Uterus (tissue), 3 donors: ENCODE measurements at regions not wholly inside any gene's neighbourhood (a gene's known extent, or its start where the extent isn't known, plus 50 kb on each side); places are given as distances from the start of the nearest gene placed in this dataset.

Experiments used
- DNase-seq, 2 donors: peaks; one replicate each; pipeline ENCODE4 v3.0.0-alpha.2; 2019 to 2020
- H3K27ac ChIP-seq, 2 donors: fragments of 200-600 bp; sonication (generic); 1 replicate in 1 of 2; 2 replicates in 1 of 2; pipeline ENCODE4 v1.5.1; 2016 to 2018
- H3K27me3 ChIP-seq, 2 donors: fragments of 200-600 bp; sonication (generic); one replicate each; pipeline ENCODE4 v1.5.1; 2018 to 2019; ENCODE audit warnings: control low read depth in 1 of 2
- H3K36me3 ChIP-seq, 2 donors: fragments of 200-600 bp; sonication (generic); one replicate each; pipeline ENCODE4 v1.5.1; 2019; ENCODE audit warnings: control low read depth in 1 of 2
- H3K4me1 ChIP-seq, 2 donors: fragments of 200-600 bp; sonication (generic); one replicate each; pipeline ENCODE4 v1.5.1; 2018 to 2019; ENCODE audit warnings: control low read depth in 1 of 2
- H3K4me3 ChIP-seq, 2 donors: fragments of 200-600 bp; sonication (generic); 1 replicate in 1 of 2; 2 replicates in 1 of 2; pipeline ENCODE4 v1.5.1; 2018 to 2019; ENCODE audit warnings: mild to moderate bottlenecking in 1 of 2
- H3K9me3 ChIP-seq, 2 donors: fragments of 200-600 bp; sonication (generic); one replicate each; pipeline ENCODE4 v1.5.1; 2019; ENCODE audit warnings: control low read depth in 1 of 2
- CTCF ChIP-seq, 4 experiments: fragments of 200-600 bp in 2 of 4; fragments of 450-650 bp in 2 of 4; sonication (generic) in 2 of 4; IDR thresholded peaks; one replicate each; pipeline ENCODE4 v1.5.1; 2016 to 2019; ENCODE audit warnings: antibody characterized with exemption in 4 of 4, mild to moderate bottlenecking in 2 of 4, moderate library complexity in 1 of 4
- POLR2A ChIP-seq, 2 donors: fragments of 450-650 bp; IDR thresholded peaks; one replicate each; pipeline ENCODE4 v1.6.1; 2016; ENCODE audit warnings: antibody characterized with exemption in 2 of 2, mild to moderate bottlenecking in 1 of 2, moderate library complexity in 1 of 2
- intact Hi-C: fragments of 100-400 bp; cut with DNase I; formaldehyde crosslinking; loops from one replicate; pipeline ENCODE4 v1.15.1; 2023; ENCODE audit warnings: low total_unique reads
- donor health status: DM: yes; HTN: yes; CAD: no.

GRCh38 chr5:155113888-155114287 lies 100.3 kb downstream of the KIF4B start:
- Histone ChIP-seq H3K36me3 (no peaks in the 10 kb centered on the region), H3K4me3 (no peak overlapping the region), H3K27ac (no peak overlapping the region), H3K9me3 (no peaks in the 10 kb centered on the region), H3K4me1 (no peaks in the 10 kb centered on the region), H3K27me3 (no peaks in the 10 kb centered on the region)
- intact Hi-C loops: no loop called here
- no peak for TF ChIP-seq CTCF (IDR thresholded peaks at IDR 0.05)
- TF ChIP-seq POLR2A (IDR thresholded peaks at IDR 0.05): no peak
- no peak for DNase-seq

GRCh38 chr5:155114655-155115054 lies 101.1 kb downstream of the KIF4B start:
- H3K36me3 ChIP-seq: no peaks in the 10 kb centered on the region
- DNase-seq: no peak
- no peaks in the 10 kb centered on the region for H3K4me1 ChIP-seq
- H3K27ac ChIP-seq: no peak overlapping the region
- intact Hi-C loops: no loop called here
- no peaks in the 10 kb centered on the region for H3K9me3 ChIP-seq
- TF ChIP-seq CTCF (IDR thresholded peaks at IDR 0.05): no peak
- no peak for TF ChIP-seq POLR2A (IDR thresholded peaks at IDR 0.05)
- H3K27me3 ChIP-seq: no peaks in the 10 kb centered on the region
- H3K4me3 ChIP-seq: no peak overlapping the region

GRCh38 chr5:155116456-155117251 lies 103.1 kb downstream of the KIF4B start:
- H3K36me3 ChIP-seq: no peaks in the 10 kb centered on the region
- no peak overlapping the region for H3K27ac ChIP-seq
- no peak overlapping the region for H3K4me3 ChIP-seq
- H3K27me3 ChIP-seq: no peaks in the 10 kb centered on the region
- H3K4me1 ChIP-seq: no peaks in the 10 kb centered on the region
- intact Hi-C loops: no loop called here
- DNase-seq: no peak
- H3K9me3 ChIP-seq: no peaks in the 10 kb centered on the region
- TF ChIP-seq POLR2A (IDR thresholded peaks at IDR 0.05): no peak

- Histone ChIP-seq H3K36me3 (no peaks in the 10 kb centered on the region), H3K27ac (no peak overlapping the region), H3K9me3 (no peaks in the 10 kb centered on the region), H3K27me3 (no peaks in the 10 kb centered on the region), H3K4me1 (no peaks in the 10 kb centered on the region), H3K4me3 (no peak overlapping the region)
- no peak for TF ChIP-seq POLR2A (IDR thresholded peaks at IDR 0.05)
- TF ChIP-seq CTCF (IDR thresholded peaks at IDR 0.05): no peak
- no peak for DNase-seq
- intact Hi-C loops: no loop called here
These were observed 112.1 kb downstream of the KIF4B start for GRCh38 chr5:155125551-155126095.

- no peak overlapping the region for H3K4me3 ChIP-seq
- H3K4me1 ChIP-seq: no peaks in the 10 kb centered on the region
- H3K27ac ChIP-seq: no peak overlapping the region
- H3K27me3 ChIP-seq: no peaks in the 10 kb centered on the region
- no peaks in the 10 kb centered on the region for H3K36me3 ChIP-seq
- no peaks in the 10 kb centered on the region for H3K9me3 ChIP-seq
- TF ChIP-seq CTCF (IDR thresholded peaks at IDR 0.05) (no peak), POLR2A (IDR thresholded peaks at IDR 0.05) (no peak)
- intact Hi-C loops: no loop called here
- DNase-seq: no peak
These were observed 113.0 kb downstream of the KIF4B start for GRCh38 chr5:155126573-155126972.
